H9 (cell line): ENCODE measurements at regions not wholly inside any gene's neighbourhood (a gene's known extent, or its start where the extent isn't known, plus 50 kb on each side); places are given as distances from the start of the nearest gene placed in this dataset.
A peak's percentile ranks its signal among the peaks of the same experiment; 100 is the strongest.

Experiments
- DNase-seq: peaks from one replicate; pipeline ENCODE4 v3.0.0-alpha.2; 2017
- H2AFZ ChIP-seq: one replicate; pipeline ENCODE4 v1.6.1; 2013; ENCODE audit warnings: mild to moderate bottlenecking, low read length, control low read depth, moderate library complexity
- H2AK5ac ChIP-seq: 2 replicates; pipeline ENCODE4 v1.6.1; 2013; ENCODE audit warnings: low read length, control low read depth, mixed read lengths; ENCODE audit not compliant: insufficient read length
- H2BK120ac ChIP-seq: one replicate; pipeline ENCODE4 v1.6.1; 2013; ENCODE audit warnings: low read depth, mild to moderate bottlenecking, low read length, control low read depth, inconsistent platforms; ENCODE audit not compliant: poor library complexity, severe bottlenecking
- H2BK12ac ChIP-seq: 2 replicates; pipeline ENCODE4 v1.6.1; 2013; ENCODE audit warnings: low read length, control low read depth, mixed read lengths, low read depth; ENCODE audit not compliant: insufficient read length
- H2BK15ac ChIP-seq: 2 replicates; pipeline ENCODE4 v1.6.1; 2013; ENCODE audit warnings: low read depth, low read length, control low read depth
- H2BK20ac ChIP-seq: one replicate; pipeline ENCODE4 v1.6.1; 2013; ENCODE audit warnings: low read depth, mild to moderate bottlenecking, low read length, control low read depth, inconsistent platforms; ENCODE audit not compliant: poor library complexity, severe bottlenecking
- H2BK5ac ChIP-seq: 2 replicates; pipeline ENCODE4 v1.6.1; 2013; ENCODE audit warnings: low read length, control low read depth, mixed read lengths; ENCODE audit not compliant: insufficient read length
- H3K14ac ChIP-seq: 2 replicates; pipeline ENCODE4 v1.6.1; 2013; ENCODE audit warnings: low read length, control low read depth; ENCODE audit not compliant: insufficient read depth
- H3K18ac ChIP-seq: 2 replicates; pipeline ENCODE4 v1.6.1; 2013; ENCODE audit warnings: low read depth, mild to moderate bottlenecking, mixed read lengths, low read length, control low read depth; ENCODE audit not compliant: insufficient read length
- H3K23ac ChIP-seq: 2 replicates; pipeline ENCODE4 v1.6.1; 2013; ENCODE audit warnings: low read length, control low read depth, mixed read lengths, low read depth; ENCODE audit not compliant: insufficient read length
- H3K23me2 ChIP-seq: 2 replicates; pipeline ENCODE4 v1.6.1; 2013; ENCODE audit warnings: low read depth, mild to moderate bottlenecking, mixed read lengths, low read length, control low read depth; ENCODE audit not compliant: insufficient read length, poor library complexity, severe bottlenecking
- H3K27ac ChIP-seq: 2 replicates; pipeline ENCODE4 v1.5.1; 2013; ENCODE audit warnings: low read length, control low read depth, mixed read lengths, low read depth; ENCODE audit not compliant: insufficient read length
- H3K27me3 ChIP-seq: 2 replicates; pipeline ENCODE4 v1.6.1; 2013; ENCODE audit warnings: low read length, control low read depth, inconsistent platforms; ENCODE audit not compliant: insufficient read depth
- H3K4ac ChIP-seq: 2 replicates; pipeline ENCODE4 v1.6.1; 2013; ENCODE audit warnings: low read depth, mild to moderate bottlenecking, control low read depth, inconsistent platforms, low read length, moderate library complexity
- H3K4me1 ChIP-seq: 2 replicates; pipeline ENCODE4 v1.6.1; 2013; ENCODE audit warnings: low read length, control low read depth, inconsistent platforms; ENCODE audit not compliant: insufficient read depth
- H3K4me2 ChIP-seq: 2 replicates; pipeline ENCODE4 v1.6.1; 2013; ENCODE audit warnings: low read length, control low read depth, mixed read lengths; ENCODE audit not compliant: insufficient read length, insufficient read depth
- H3K56ac ChIP-seq: 2 replicates; pipeline ENCODE4 v1.6.1; 2013; ENCODE audit warnings: low read depth, mild to moderate bottlenecking, mixed read lengths, low read length, control low read depth; ENCODE audit not compliant: insufficient read length
- H3K79me1 ChIP-seq: 2 replicates; pipeline ENCODE4 v1.6.1; 2013; ENCODE audit warnings: low read depth, mild to moderate bottlenecking, moderate library complexity, low read length, control low read depth, inconsistent platforms; ENCODE audit not compliant: insufficient read depth, poor library complexity, severe bottlenecking
- H3K79me2 ChIP-seq: 2 replicates; pipeline ENCODE4 v1.6.1; 2013; ENCODE audit warnings: low read length, control low read depth, inconsistent platforms; ENCODE audit not compliant: insufficient read depth
- H3K9ac ChIP-seq: 2 replicates; pipeline ENCODE4 v1.6.1; 2013; ENCODE audit warnings: low read length, control low read depth, mixed read lengths; ENCODE audit not compliant: insufficient read length; ENCODE audit errors: extremely low read depth
- H3K9me3 ChIP-seq: one replicate; pipeline ENCODE4 v1.6.1; 2013; ENCODE audit warnings: low read depth, low read length, inconsistent platforms; ENCODE audit not compliant: control insufficient read depth
- H3T11ph ChIP-seq: one replicate; pipeline ENCODE4 v1.6.1; 2013; ENCODE audit warnings: mild to moderate bottlenecking, low read length, control low read depth, inconsistent platforms
- H4K20me1 ChIP-seq: one replicate; pipeline ENCODE4 v1.6.1; 2013; ENCODE audit not compliant: control insufficient read depth, insufficient read length, insufficient read depth
- H4K5ac ChIP-seq: 2 replicates; pipeline ENCODE4 v1.6.1; 2013; ENCODE audit warnings: low read depth, mild to moderate bottlenecking, mixed read lengths, low read length, control low read depth; ENCODE audit not compliant: insufficient read length
- H4K8ac ChIP-seq: replicated peaks from 2 replicates; pipeline ENCODE4 v1.6.1; 2013; ENCODE audit warnings: low read length, control low read depth, mixed read lengths, low read depth; ENCODE audit not compliant: insufficient read length
- H4K91ac ChIP-seq: 2 replicates; pipeline ENCODE4 v1.6.1; 2013; ENCODE audit warnings: low read depth, mild to moderate bottlenecking, moderate library complexity, mixed read lengths, low read length, control low read depth; ENCODE audit not compliant: insufficient read length
- H3K27ac Mint-ChIP-seq, 3 experiments: 2 replicates in 2 of 3; 3 replicates in 1 of 3; pipeline ENCODE4 v1.8.0; 2020 to 2021; ENCODE audit warnings: mixed read lengths in 3 of 3, mild to moderate bottlenecking in 1 of 3, moderate library complexity in 1 of 3
- H3K27me3 Mint-ChIP-seq: 2 replicates; pipeline ENCODE4 v1.8.0; 2021; ENCODE audit warnings: low read depth, mild to moderate bottlenecking, moderate library complexity, mixed read lengths
- H3K36me3 Mint-ChIP-seq, 3 experiments: 2 replicates in 2 of 3; 3 replicates in 1 of 3; pipeline ENCODE4 v1.8.0; 2020 to 2021; ENCODE audit warnings: low read depth in 3 of 3, mixed read lengths in 3 of 3; ENCODE audit not compliant: insufficient read depth in 1 of 3
- H3K4me1 Mint-ChIP-seq, 2 experiments: 2 replicates each; pipeline ENCODE4 v1.8.0; 2020; ENCODE audit warnings: mixed read lengths in 2 of 2
- H3K4me3 Mint-ChIP-seq, 2 experiments: 2 replicates in 1 of 2; 3 replicates in 1 of 2; pipeline ENCODE4 v1.8.0; 2020 to 2021; ENCODE audit warnings: mild to moderate bottlenecking in 2 of 2, mixed read lengths in 2 of 2, moderate library complexity in 1 of 2
- H3K9me3 Mint-ChIP-seq, 2 experiments: 2 replicates in 1 of 2; 3 replicates in 1 of 2; pipeline ENCODE4 v1.8.0; 2020; ENCODE audit warnings: mild to moderate bottlenecking in 2 of 2, mixed read lengths in 2 of 2, moderate library complexity in 1 of 2
- TF ChIP-seq, protein P1 (sequence below): fragments of 200-600 bp; sonication (generic); conservative IDR thresholded peaks from 3 replicates; pipeline ENCODE4 v1.8.0; 2021; ENCODE audit warnings: antibody characterized with exemption, mild to moderate bottlenecking

DNA sequence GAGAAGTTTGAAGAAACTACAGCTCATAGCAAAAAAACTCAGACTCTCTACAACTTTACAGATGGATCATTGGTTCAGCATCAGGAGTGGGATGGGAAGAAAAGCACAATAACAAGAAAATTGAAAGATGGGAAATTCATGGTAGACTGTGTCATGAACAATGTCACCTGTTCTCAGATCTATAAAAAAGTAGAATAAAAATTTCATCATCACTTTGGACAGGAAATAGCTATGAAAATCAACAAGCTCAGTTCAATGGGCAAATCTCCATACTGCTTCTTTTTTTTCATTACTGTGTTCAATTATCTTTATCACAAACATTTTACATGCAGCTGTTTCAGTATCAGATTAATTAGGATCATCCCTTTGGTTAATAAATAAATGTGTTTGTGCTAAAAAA, 76.5 kb upstream of the RAPGEF2 start:
- Mint-ChIP-seq H3K4me1 (peaks cover 45 to 46% of the 10 kb centered on the region in 2 experiments), H3K9me3 (no peaks in the 10 kb centered on the region), H3K27ac (peak overlapping the region in 1 of 3 experiments; percentile 30; a peak in 1 of 7 replicates), H3K36me3 (no peaks in the 10 kb centered on the region), H3K27me3 (0 out of 2 replicates have a peak, but pooled peaks cover 3% of the 10 kb centered on the region), H3K4me3 (no peak overlapping the region)
- H2BK20ac ChIP-seq = no peak overlapping the region
- DNase-seq = no peak
- no peak overlapping the region for H4K91ac ChIP-seq
- no peak overlapping the region for H3K14ac ChIP-seq
- H3K27ac ChIP-seq = no peak overlapping the region
- no peak overlapping the region for H2BK120ac ChIP-seq
- H2BK12ac ChIP-seq = no peak overlapping the region
- H3K79me2 ChIP-seq = no peaks in the 10 kb centered on the region
- no peak overlapping the region for H3K23ac ChIP-seq
- no peaks in the 10 kb centered on the region for H4K20me1 ChIP-seq
- no peak overlapping the region for H4K8ac ChIP-seq
- peaks cover 15% of the 10 kb centered on the region; the same call in 1 of the 2 replicates for H3K4me1 ChIP-seq
- H3K9ac ChIP-seq = no peak overlapping the region
- H3K18ac ChIP-seq = no peak overlapping the region
- H2BK15ac ChIP-seq = no peak overlapping the region
- no peak overlapping the region for H3T11ph ChIP-seq
- H3K79me1 ChIP-seq = no peaks in the 10 kb centered on the region
- H3K23me2 ChIP-seq = no peaks in the 10 kb centered on the region
- no peaks in the 10 kb centered on the region for H3K9me3 ChIP-seq
- TF ChIP-seq, protein P1, sequence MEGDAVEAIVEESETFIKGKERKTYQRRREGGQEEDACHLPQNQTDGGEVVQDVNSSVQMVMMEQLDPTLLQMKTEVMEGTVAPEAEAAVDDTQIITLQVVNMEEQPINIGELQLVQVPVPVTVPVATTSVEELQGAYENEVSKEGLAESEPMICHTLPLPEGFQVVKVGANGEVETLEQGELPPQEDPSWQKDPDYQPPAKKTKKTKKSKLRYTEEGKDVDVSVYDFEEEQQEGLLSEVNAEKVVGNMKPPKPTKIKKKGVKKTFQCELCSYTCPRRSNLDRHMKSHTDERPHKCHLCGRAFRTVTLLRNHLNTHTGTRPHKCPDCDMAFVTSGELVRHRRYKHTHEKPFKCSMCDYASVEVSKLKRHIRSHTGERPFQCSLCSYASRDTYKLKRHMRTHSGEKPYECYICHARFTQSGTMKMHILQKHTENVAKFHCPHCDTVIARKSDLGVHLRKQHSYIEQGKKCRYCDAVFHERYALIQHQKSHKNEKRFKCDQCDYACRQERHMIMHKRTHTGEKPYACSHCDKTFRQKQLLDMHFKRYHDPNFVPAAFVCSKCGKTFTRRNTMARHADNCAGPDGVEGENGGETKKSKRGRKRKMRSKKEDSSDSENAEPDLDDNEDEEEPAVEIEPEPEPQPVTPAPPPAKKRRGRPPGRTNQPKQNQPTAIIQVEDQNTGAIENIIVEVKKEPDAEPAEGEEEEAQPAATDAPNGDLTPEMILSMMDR = no peak
- no peak overlapping the region for H2AK5ac ChIP-seq
- no peak overlapping the region for H2AFZ ChIP-seq
- H3K56ac ChIP-seq = no peak overlapping the region
- no peak overlapping the region for H3K4me2 ChIP-seq
- H3K4ac ChIP-seq = no peak overlapping the region
- H2BK5ac ChIP-seq = no peak overlapping the region
- no peaks in the 10 kb centered on the region for H3K27me3 ChIP-seq
- no peak overlapping the region for H4K5ac ChIP-seq
